Transverse colon (tissue), 4 donors: ENCODE measurements at regions not wholly inside any gene's neighbourhood (a gene's known extent, or its start where the extent isn't known, plus 50 kb on each side); places are given as distances from the start of the nearest gene placed in this dataset.

Experiments used
- DNase-seq: peaks from one replicate; pipeline ENCODE4 v3.0.0-alpha.2; 2019
- H3K27ac ChIP-seq, 4 donors: fragments of 200-600 bp; sonication (generic); 2 replicates each; pipeline ENCODE4 v1.5.1; 2016 to 2018; ENCODE audit warnings: inconsistent platforms in 4 of 4
- H3K27me3 ChIP-seq: fragments of 200-600 bp; sonication (generic); 2 replicates; pipeline ENCODE4 v1.5.1; 2017; ENCODE audit warnings: inconsistent platforms
- H3K36me3 ChIP-seq, 4 donors: fragments of 200-600 bp; sonication (generic); 2 replicates each; pipeline ENCODE4 v1.5.1; 2017 to 2019; ENCODE audit warnings: inconsistent platforms in 4 of 4
- H3K4me1 ChIP-seq, 4 donors: fragments of 200-600 bp; sonication (generic); 2 replicates each; pipeline ENCODE4 v1.5.1; 2017 to 2020; ENCODE audit warnings: inconsistent platforms in 4 of 4
- H3K4me3 ChIP-seq, 4 donors: fragments of 200-600 bp; sonication (generic); 1 replicate in 1 of 4; 2 replicates in 3 of 4; pipeline versions ENCODE4 v1.5.1 to v1.6.1; 2017 to 2019; ENCODE audit warnings: inconsistent platforms in 4 of 4
- H3K9me3 ChIP-seq, 2 donors: fragments of 200-600 bp; sonication (generic); 2 replicates each; pipeline ENCODE4 v1.5.1; 2017 to 2019; ENCODE audit warnings: inconsistent platforms in 2 of 2
- CTCF ChIP-seq, 5 experiments: fragments of 200-600 bp in 3 of 5; fragments of 450-650 bp in 2 of 5; sonication (generic) in 3 of 5; IDR thresholded peaks; 1 replicate in 2 of 5; 2 replicates in 3 of 5; pipeline ENCODE4 v1.5.1; 2016 to 2017; ENCODE audit warnings: antibody characterized with exemption in 5 of 5, inconsistent platforms in 3 of 5, mild to moderate bottlenecking in 2 of 5, moderate library complexity in 1 of 5
- EP300 ChIP-seq: sonication (generic); formaldehyde crosslinking; IDR thresholded peaks from one replicate; pipeline ENCODE4 v1.6.1; 2017; ENCODE audit warnings: antibody characterized with exemption, low read depth
- POLR2A ChIP-seq: fragments of 450-650 bp; IDR thresholded peaks from one replicate; pipeline ENCODE4 v1.6.1; 2016; ENCODE audit warnings: antibody characterized with exemption, mild to moderate bottlenecking, moderate library complexity
- POLR2AphosphoS5 ChIP-seq, 3 donors: sonication (generic); formaldehyde crosslinking; IDR thresholded peaks; one replicate each; pipeline ENCODE4 v1.6.1; 2016; ENCODE audit warnings: antibody characterized with exemption in 3 of 3
- WGBS, 2 donors: methylation state at CpG; one replicate each; pipeline ENCODE4 v1.1.5; 2018; ENCODE audit warnings: low coverage in 1 of 2; 5-methylcytosine and 5-hydroxymethylcytosine counted together
- in situ Hi-C, 4 donors: fragments of 200-750 bp; cut with MboI; loops; one replicate each; pipeline versions ENCODE4 v1.15.0 to v1.15.1; 2017; ENCODE audit warnings: low sequenced_read_pairs in 3 of 4, low pct_ligation_motif_present in 1 of 4, low pct_unique_long_range_greater_than_20kb in 1 of 4
- intact Hi-C: fragments of 100-400 bp; cut with DNase I; formaldehyde crosslinking; loops from one replicate; pipeline ENCODE4 v1.15.1; 2023; ENCODE audit warnings: low total_unique reads

- Histone ChIP-seq H3K4me1 (peaks cover 0 to 3% (median 2%) of the 10 kb centered on the region in 4 donors), H3K27me3 (no peaks in the 10 kb centered on the region), H3K9me3 (no peaks in the 10 kb centered on the region), H3K4me3 (no peak overlapping the region), H3K27ac (no peak overlapping the region), H3K36me3 (no peaks in the 10 kb centered on the region)
- TF ChIP-seq CTCF (IDR thresholded peaks at IDR 0.05) = no peak
- no peak for TF ChIP-seq POLR2AphosphoS5 (IDR thresholded peaks at IDR 0.05)
- no peak for TF ChIP-seq POLR2A
- TF ChIP-seq EP300 = no peak
- in situ Hi-C loops = no loop called here
- 43 to 49% methylated on average over 8 of the region's 8 CpGs for WGBS, 2 donors
- no peak for DNase-seq
- intact Hi-C loops = no loop called here
Observed at GRCh38 chr1:101178688-101179491, 57.9 kb upstream of the S1PR1 start.

- no peaks in the 10 kb centered on the region for H3K27me3 ChIP-seq
- WGBS, 2 donors = 79 to 100% methylated on average over 1 of the region's 1 CpG
- intact Hi-C loops = no loop called here
- no peaks in the 10 kb centered on the region for H3K9me3 ChIP-seq
- no peak for DNase-seq
- TF ChIP-seq POLR2A (no peak), EP300 (no peak), POLR2AphosphoS5 (IDR thresholded peaks at IDR 0.05) (no peak), CTCF (IDR thresholded peaks at IDR 0.05) (no peak)
- no peak overlapping the region for H3K4me3 ChIP-seq
- in situ Hi-C loops = no loop called here
- H3K27ac ChIP-seq = no peak overlapping the region
- H3K36me3 ChIP-seq = no peaks in the 10 kb centered on the region
- peaks cover 0 to 3% (median 2%) of the 10 kb centered on the region in 4 donors for H3K4me1 ChIP-seq
Observed at GRCh38 chr1:101178341-101178687, 58.5 kb upstream of the S1PR1 start.

- Histone ChIP-seq H3K4me1 (peaks cover 0 to 3% (median 2%) of the 10 kb centered on the region in 4 donors), H3K27ac (no peak overlapping the region), H3K4me3 (no peak overlapping the region), H3K9me3 (no peaks in the 10 kb centered on the region), H3K36me3 (no peaks in the 10 kb centered on the region), H3K27me3 (no peaks in the 10 kb centered on the region)
- intact Hi-C loops (no loop called here), in situ Hi-C loops (no loop called here)
- DNase-seq = no peak
- WGBS, 2 donors = 59 to 76% methylated on average over 1 of the region's 1 CpG
- TF ChIP-seq CTCF (IDR thresholded peaks at IDR 0.05) (no peak), EP300 (no peak), POLR2A (no peak), POLR2AphosphoS5 (IDR thresholded peaks at IDR 0.05) (no peak)
Observed at GRCh38 chr1:101175886-101176285, 60.9 kb upstream of the S1PR1 start.

GRCh38 chr1:101175466-101175865 lies 61.4 kb upstream of the S1PR1 start:
- WGBS, 2 donors = 59 to 63% methylated on average over 3 of the region's 3 CpGs
- Histone ChIP-seq H3K36me3 (no peaks in the 10 kb centered on the region), H3K4me1 (peaks cover 0 to 3% (median 2%) of the 10 kb centered on the region in 4 donors), H3K27ac (no peak overlapping the region), H3K4me3 (no peak overlapping the region), H3K9me3 (no peaks in the 10 kb centered on the region), H3K27me3 (no peaks in the 10 kb centered on the region)
- intact Hi-C loops (no loop called here), in situ Hi-C loops (no loop called here)
- TF ChIP-seq EP300 (no peak), POLR2A (no peak), POLR2AphosphoS5 (IDR thresholded peaks at IDR 0.05) (no peak), CTCF (IDR thresholded peaks at IDR 0.05) (no peak)
- no peak for DNase-seq
